NCI-H128 (cell line): ENCODE measurements at regions not wholly inside any gene's neighbourhood (a gene's known extent, or its start where the extent isn't known, plus 50 kb on each side); places are given as distances from the start of the nearest gene placed in this dataset.
A peak's percentile ranks its signal among the peaks of the same experiment; 100 is the strongest.

Source experiments
- DNase-seq: peaks from one replicate; lab custom pipeline; 2025; ENCODE audit not compliant: unreplicated experiment; lab: John Stamatoyannopoulos, UW

- no peak for DNase-seq
Observed at GRCh38 chrX:69279234-69279633, 114.0 kb upstream of the PJA1 start.

DNA sequence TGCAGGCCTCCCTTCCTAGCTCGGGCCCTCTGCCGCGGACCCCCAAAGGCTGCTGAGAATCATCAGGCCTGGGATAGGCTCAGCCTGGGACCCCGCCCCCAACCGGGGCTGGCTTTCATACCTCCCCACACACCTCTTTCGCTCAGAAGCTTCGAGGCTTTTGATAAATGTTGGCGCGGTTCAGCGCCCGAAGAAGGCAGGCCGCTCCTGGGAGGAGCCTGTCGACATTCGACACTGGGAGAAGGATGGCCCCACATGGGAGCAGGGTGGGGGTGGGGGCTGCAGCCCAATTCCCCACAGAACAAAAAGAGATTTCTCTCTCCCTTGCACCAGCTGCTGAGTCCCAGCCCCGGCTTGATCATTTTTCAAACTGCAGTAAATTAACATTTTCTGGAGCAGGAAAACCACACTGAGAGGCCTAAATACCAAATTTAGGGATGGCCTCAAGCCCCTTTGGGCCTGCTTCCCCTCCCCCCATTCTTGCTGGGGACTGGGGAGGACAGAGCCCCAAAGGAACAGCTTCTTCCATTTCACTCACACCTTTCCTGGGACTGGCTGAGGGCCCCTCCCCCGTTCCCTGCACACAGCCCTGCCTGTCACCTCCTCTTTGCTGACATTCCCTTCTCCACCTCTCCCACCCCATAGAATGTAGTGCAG, 112.9 kb upstream of the PJA1 start:
- no peak for DNase-seq

DNA sequence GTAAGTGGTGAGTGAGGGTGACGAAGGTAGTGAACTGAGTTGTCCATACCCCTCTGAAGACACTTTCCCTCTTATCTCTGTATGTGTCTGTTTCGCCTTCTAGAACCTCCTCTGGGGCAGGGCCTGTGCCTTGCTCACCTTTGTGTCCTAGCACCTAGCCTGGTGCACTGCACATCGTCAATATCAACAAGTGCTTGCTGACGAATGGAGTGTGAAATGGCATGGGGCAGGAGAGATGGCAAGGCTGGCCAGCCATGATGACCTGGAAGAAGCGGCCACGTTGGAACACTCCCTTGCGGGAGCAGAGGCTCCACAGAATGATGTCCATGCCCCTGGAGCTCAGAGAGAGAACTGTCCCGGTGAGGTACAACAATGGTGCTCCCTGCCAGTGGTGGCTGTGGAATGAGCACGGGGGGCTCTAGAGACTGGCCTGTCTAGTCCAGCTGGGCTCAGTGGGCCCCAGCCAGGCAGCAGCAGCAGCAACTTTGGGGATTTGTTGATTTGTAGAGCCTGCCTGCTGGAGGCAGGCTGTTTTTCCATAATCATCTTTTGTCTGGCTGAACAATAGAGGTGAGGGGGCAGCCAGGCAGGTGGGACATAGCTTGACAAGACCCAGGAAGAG, 112.2 kb upstream of the PJA1 start:
- no peak for DNase-seq

DNA sequence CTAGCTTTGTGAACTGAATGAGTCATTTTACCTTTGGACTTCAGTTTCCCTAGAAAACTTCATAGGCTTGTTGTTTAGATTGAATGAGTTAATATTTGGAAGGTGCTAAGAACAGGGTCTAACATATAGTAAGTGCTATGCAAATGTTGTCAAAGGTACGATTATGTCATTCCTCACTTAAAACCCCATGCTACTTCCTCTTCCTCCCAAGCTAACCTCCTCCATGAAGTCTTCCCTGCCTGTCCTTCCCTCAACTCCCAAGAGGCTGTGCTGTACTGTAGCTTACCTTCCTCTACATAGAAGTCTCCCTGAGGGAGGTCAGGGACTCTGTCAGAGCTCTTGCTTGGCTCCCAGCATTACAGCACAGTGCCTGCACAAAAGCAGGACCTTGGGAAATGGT, 103.4 kb upstream of the PJA1 start:
- no peak for DNase-seq

- DNase-seq, result no peak
Observed at GRCh38 chrX:69264158-69264581, 98.9 kb upstream of the PJA1 start.

DNA sequence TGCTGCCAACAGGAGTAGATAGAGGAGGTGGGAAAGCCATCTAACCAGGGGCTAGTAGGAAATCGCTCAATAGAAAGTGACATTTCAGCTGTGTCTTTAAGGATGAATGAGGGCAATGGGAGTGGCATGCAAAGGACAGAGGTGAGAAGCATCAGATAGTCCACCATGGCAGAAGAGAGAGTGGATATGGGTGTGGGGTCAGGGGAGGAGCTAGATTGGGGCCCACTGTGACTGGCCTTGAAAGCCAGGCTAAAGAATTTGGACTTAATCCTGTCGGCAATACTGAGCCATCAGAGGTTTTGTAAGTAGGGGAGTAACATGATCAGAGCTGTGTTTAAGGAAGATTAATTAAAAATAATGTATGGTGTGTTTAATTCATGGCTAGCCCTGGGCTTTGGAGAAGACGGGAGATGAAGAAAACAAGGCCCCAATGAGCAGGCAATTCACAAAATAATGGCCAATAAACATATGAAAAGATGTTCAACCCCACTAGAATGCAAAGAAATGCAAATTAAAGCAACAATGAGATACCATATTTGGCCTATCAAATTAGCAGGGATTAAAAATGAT, 98.1 kb upstream of the PJA1 start:
- DNase-seq, result no peak

DNA sequence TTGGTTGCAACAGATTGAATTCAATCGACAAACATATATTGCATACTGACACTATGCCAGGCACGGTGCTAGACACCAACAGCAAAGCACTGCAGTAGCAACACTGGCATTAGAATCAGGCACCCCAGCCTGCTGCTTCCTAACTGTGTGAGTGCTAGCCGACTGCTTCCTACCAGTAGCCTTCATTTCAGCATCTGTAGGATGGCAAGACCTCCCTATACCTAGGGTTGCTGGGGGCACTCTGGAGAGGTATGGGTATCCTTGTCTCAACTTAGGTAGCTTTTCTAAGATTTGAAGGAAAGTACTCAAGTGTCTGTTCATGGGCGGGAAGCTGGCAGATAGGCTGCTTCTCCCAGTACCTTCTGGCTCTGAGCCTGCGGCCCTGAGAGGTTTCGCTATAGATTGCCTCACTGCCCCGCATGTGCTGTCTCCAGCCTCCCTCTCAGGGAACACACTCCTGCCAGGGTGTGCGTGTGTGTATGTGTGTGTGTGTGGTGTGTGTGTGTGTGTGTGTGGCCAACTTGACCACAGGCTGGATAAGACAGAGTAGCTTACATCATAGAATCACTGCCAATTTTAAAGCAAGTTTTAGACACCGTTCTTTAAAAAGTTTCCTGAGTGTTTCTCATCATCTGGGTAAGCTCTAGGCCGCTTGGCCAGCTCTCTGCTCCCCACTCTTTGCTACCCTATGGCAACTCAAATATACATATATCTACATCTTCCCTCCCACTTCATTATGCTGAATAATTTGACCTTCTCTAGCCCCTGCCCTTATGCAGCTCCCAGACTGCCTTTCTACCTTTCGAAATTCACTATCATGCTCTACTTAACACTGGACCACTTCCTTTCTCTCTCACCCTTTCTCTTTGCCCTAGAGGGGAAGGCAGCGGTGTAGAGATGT, 97.0 kb upstream of the PJA1 start:
- DNase-seq, result no peak

- no peak for DNase-seq
Observed at GRCh38 chrX:69260169-69260568, 94.9 kb upstream of the PJA1 start.

DNA sequence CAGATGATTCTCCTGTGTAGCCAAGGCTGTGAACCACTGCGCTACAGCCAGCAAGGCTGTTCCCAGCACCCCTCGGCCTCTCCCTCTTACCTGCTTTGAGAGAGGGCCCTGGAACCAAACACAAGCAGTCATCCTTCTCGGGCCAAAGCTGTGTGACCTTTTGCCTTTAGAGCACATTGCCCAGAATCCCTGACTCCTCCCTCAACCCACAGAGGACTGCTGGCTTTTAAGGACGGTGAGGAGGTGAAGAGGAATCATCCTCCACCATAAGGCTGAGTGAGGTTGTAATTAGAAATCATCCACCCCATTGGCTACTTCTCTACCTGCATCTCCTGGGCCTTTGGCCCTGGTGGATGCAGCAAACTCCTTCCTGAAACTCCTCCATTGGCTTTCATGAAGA, 93.6 kb upstream of the PJA1 start:
- DNase-seq, result no peak

DNA sequence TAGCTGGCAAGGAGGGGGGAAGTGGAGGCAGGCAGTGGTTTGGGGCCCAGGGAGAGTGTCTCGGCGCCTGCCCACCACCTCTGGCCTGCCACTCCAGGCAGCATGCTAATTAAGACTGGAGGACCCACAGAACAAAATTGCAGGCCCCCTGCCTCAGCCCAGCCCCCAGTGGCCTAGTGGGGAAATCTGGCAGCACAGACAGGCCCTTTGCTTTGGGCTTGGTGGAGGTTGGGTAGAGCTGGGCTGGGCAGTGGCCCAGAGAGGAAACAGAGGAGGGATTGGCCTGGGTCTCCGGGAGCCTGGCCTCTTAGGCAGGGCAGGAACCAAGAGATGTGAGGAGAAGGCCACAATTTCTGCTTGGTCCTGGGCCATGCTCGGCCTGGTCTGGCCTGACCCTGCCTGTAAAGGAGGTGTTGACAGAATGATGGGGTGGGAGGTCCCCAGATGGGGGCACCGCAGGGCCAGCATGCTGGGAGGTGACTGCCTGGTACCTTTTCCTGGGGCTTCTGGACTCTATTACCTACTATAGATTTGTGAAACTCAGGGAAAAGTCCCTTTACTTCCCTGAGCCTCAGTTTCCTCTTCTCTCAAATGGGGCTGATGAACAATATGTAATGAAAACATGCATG, 92.4 kb upstream of the PJA1 start:
- DNase-seq, result no peak

GRCh38 chrX:69256291-69256565, 91.0 kb upstream of the PJA1 start:
- DNase-seq, result no peak

DNA sequence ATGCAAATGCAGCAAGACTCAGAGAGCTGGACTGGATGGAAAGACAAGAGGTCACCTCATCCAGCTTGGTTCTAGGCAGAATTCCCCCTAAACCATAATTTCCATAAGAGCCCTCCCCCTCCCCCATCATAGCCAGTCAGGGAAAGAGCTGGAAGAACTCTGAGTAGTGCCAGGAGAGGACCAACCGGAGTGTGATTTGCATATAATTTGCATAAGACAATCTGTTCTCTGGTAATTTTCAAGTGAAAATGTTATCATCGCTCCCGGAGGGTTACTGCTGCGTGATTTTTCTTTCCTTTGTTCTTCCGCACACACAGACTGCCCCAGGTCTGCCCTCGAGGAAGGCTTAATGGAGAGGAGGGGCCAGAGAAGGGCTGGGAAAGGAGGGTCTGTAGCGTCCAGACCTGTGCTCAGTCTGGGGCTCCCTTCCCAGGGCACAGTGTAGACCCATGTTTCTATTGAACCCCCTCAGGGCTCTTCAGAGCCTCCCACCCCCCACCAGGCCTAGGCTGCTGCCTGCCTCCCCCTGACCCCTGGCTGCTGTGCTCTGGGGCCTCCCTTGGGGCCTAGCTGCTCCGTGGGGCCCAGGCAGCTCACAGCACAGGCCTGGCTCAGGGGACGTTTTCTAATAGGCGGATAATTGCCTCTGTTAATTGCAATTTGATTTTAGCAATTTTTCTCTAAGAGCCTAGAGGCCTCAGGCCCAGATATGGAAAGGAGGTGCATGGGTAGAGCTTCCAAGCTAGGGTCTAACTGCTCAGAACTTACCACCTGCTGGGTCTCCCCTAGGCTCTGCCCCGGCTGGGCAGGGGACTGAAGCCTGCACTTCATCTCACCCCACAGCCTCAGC, 90.4 kb upstream of the PJA1 start:
- no peak for DNase-seq

DNA sequence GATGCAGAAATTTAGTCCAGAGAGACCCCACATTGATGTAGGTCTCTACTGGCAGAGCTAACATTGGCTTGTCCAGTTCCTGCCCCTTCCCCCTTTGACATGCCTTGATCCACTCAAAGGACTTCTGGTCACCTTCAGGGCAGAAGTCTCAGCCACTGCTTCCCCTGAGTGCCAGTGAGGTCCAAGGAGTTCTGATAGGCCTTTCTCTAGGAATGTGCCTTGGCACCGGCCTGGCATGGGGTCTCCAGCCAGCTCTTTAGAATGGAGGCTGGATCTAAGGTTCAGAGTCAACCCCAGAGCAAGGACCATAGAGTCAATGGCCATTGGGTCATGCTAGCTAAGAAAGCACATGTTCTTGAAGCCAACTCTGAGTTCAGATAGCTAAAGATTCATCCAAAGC, 88.6 kb upstream of the PJA1 start:
- DNase-seq, result no peak

DNA sequence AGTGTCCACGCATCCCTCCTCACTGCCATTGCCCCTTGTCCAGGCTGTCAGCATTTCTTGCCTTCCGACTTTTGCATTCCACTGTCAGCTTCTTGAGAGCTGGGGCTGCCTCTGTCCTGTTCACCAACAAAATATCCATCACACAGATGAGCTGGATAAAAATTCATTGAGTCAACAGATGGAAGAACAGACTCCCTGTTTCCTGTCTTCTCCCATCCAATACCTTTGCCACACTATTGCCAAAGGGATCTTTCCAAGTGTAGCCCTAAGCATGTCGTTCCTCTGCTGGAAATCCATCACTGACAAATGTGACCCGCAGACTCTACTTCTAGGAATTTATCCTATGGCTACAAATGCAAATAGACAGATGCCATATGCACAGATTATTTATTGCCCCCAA, 78.0 kb upstream of the PJA1 start:
- DNase-seq, result no peak

DNA sequence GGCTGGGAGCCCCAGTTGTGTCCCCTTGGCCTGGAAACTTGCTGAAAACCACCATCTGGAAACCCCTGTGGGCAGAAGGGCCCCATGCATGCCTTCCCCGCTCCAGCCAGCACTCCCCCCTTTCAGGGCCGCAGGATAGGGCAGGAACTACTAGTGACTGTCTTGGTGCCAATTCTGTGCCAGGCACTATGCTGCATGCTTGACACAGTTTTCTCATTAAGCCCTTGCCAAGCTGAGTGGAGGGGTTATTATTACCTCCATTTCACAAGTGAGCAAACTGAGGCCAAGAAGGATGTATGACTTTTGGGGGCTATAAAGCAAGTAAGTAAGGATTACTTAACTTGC, 73.6 kb upstream of the PJA1 start:
- DNase-seq, result no peak

DNA sequence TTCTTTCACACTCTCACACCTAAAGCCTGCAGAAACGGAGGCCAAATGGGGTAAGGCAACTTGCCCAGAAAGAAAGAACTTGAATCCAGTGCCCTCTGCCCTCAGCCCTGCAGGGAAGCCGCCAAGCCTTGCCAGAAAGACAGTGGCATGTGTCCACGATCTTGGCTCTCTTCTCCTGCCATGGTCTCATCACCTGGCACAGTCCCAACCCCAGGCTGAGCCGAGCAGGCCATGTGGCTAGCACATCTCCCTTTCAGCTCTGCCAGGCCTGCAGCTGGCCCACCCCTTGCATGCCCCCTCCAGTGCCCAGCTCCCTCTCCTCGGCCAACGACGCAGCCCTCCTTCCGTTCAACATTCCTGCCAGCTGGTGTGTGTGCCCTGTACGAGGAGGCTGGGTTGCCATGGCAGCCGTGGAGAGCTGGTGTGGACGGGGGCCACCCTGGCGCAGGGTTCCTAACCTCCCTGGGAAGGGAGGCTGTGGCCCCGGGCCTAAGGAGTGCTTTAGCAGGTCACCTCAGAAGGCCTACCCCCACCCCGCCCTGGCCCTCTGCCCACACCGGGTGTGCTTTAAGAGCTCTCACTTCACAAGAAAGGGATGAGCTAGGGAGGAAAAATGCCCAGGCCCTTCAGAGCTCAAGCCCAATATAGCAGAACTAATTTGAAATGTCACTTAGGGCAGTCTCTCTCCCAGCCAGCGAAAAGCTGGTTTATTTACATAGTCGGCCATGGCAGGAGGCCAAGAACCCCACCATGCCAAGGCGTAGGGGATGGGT, 73.0 kb upstream of the PJA1 start:
- peak; percentile 1 for DNase-seq

DNA sequence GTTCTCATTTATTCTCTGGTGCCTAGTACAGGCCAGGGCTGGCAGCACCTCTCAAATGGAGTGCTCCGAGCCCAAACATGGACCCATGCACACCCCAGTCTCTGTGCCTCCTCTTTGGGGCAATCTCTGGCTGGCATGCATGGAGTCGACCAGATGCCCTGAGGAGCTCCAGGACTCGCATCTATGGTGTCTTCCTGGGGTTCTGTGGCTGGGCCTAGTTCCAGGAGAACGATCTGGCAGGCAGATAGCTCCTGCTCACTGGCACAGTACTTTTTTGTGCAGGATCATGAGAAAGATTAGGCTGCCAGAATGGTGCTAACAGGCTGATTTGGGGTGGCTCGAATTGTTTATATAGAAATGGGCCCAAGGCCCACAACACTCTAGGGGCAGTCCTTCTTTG, 72.0 kb upstream of the PJA1 start:
- no peak for DNase-seq

DNA sequence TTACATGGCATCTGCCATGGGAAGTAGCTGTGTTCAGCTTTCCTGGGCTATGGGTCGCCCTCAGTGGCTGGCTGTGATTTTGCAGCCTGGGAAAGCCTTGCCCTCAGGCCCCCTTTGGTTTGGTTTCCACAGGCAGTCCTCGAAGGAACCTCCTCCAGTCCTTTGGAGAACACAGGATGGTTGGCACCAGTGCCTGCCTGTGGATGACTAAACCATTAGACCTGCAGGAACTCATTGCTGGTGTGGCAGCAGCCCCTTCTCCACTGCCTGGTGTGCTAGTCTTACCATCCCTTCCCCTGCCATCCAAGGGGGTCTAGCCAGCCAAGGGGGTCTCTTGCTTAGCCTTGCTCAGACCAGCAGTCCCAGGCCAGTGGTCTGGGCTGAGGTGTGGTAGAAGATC, 71.4 kb upstream of the PJA1 start:
- no peak for DNase-seq

GRCh38 chrX:69234624-69235023, 69.4 kb upstream of the PJA1 start:
- DNase-seq, result no peak

DNA sequence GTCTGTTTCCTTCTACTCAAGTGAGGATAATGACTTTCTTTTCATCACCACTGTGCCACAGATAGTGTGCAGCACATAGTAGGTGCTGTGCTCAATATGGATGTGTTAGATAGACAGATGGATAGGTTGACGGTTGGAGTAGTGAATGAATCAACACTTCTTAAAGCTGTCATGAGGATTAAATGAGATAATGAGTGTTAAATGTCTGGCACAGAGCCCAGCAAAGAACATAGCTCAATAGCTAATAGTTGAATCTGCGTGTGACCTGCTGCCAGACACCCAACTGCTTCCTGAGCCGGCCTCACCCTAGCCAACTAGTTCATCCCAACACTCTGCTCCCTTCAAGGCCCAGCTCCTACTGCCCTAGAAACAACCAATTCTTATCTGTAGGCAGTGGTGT, 67.7 kb upstream of the PJA1 start:
- DNase-seq, result no peak
